DMS 273 (cell line): ENCODE measurements at regions not wholly inside any gene's neighbourhood (a gene's known extent, or its start where the extent isn't known, plus 50 kb on each side); places are given as distances from the start of the nearest gene placed in this dataset.
A peak's percentile ranks its signal among the peaks of the same experiment; 100 is the strongest.
"Not testable (repeated sequence)": the region's sequence is repeated elsewhere in the genome, so short reads cannot be mapped to it uniquely, and the experiment has no call there.

Experiments
- DNase-seq: peaks from one replicate; lab custom pipeline; 2025; ENCODE audit not compliant: unreplicated experiment; lab: John Stamatoyannopoulos, UW

- peak; percentile 54 for DNase-seq
These were observed 54.8 kb upstream of the SEC14L1 start for GRCh38 chr17:77085926-77086432.

- peak; percentile 86 for DNase-seq
These were observed 54.2 kb upstream of the SEC14L1 start for GRCh38 chr17:77086433-77087010.

- no peak for DNase-seq
These were observed 52.9 kb upstream of the SEC14L1 start for GRCh38 chr17:77087650-77088454.

- peak; percentile 98 for DNase-seq
These were observed 52.2 kb upstream of the SEC14L1 start for GRCh38 chr17:77088455-77089123.

GRCh38 chr17:77089124-77089490 lies 51.7 kb upstream of the SEC14L1 start:
- peak; percentile 39 for DNase-seq

- DNase-seq: not testable (repeated sequence)
These were observed 50.8 kb upstream of the SEC14L1 start for GRCh38 chr17:77089949-77090348.

- no peak for DNase-seq
These were observed 50.3 kb upstream of the SEC14L1 start for GRCh38 chr17:77090476-77090875.
